GM13976 (cell line): ENCODE measurements at regions not wholly inside any gene's neighbourhood (a gene's known extent, or its start where the extent isn't known, plus 50 kb on each side); places are given as distances from the start of the nearest gene placed in this dataset.

Experiments
- DNase-seq: peaks from one replicate; pipeline ENCODE4 v3.0.0; 2012; ENCODE audit warnings: low spot score
- in situ Hi-C: fragments of 300-500 bp; cut with MboI; formaldehyde crosslinking; loops from one replicate; pipeline ENCODE4 v1.12.0; 2022; ENCODE audit warnings: low sequenced_read_pairs, mixed read lengths, inconsistent platforms; ENCODE audit not compliant: unreplicated experiment
- TF ChIP-seq, protein P1 (sequence below): IDR thresholded peaks from 2 replicates; pipeline ENCODE4 v1.5.1; 2012; ENCODE audit warnings: borderline replicate concordance, mild to moderate bottlenecking; ENCODE audit not compliant: insufficient read depth; ENCODE audit errors: extremely low read depth, missing control alignments, control extremely low read depth

DNA sequence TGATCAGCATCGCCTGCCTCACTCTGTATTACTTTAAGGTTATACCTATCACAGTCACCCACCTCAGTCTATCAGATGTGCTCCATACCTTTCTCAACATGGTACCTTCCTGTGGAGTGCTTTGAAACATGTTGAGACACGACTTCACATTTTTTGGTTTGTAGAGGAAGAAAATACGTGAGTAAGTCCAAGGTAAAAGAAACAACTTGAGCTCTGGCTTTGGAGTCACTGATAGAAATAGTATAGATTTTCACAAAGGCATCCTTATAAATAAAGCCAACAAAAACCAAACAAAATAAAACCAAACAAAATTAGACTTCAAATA is 77.5 kb upstream of the HMHB1 start:
- in situ Hi-C loops = no loop called here
- DNase-seq = no peak
- TF ChIP-seq, protein P1, sequence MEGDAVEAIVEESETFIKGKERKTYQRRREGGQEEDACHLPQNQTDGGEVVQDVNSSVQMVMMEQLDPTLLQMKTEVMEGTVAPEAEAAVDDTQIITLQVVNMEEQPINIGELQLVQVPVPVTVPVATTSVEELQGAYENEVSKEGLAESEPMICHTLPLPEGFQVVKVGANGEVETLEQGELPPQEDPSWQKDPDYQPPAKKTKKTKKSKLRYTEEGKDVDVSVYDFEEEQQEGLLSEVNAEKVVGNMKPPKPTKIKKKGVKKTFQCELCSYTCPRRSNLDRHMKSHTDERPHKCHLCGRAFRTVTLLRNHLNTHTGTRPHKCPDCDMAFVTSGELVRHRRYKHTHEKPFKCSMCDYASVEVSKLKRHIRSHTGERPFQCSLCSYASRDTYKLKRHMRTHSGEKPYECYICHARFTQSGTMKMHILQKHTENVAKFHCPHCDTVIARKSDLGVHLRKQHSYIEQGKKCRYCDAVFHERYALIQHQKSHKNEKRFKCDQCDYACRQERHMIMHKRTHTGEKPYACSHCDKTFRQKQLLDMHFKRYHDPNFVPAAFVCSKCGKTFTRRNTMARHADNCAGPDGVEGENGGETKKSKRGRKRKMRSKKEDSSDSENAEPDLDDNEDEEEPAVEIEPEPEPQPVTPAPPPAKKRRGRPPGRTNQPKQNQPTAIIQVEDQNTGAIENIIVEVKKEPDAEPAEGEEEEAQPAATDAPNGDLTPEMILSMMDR = no peak

DNA sequence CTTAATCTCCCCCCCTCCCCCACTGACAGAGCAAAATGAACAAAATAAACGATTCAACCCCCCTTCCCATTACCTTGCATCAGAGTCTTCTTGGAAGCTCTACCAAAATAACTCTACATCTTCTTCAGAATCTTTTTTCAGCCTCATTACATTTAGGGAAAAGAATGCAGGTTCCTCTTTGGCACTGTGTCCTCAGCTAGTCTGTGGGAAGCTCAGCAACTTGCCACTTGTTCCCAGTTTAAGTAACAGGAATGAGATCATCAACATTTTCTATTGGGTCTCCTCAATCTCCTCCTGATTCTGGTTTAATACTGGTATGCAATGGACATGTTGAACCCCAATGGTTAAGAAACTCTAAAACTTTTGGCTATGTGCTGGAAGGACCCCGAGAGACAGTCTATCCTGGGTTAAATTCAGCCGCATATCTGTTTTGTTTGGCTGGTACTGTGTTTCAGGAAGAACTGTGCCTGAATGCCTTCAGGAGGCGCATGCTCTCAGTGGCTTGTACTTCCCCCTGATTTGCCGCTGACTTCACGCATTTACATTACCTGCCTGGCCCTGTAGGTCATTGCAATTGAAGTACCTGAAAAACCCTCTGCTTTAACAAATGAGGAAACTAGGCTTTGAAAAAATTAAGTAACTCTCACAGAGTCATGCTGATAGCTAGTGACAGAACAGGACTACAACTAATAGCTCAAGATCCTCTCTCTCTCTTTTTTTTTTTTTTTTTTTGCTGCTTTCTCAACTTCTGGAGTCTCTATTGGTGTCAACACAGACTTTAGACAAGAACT is 78.1 kb upstream of the HMHB1 start:
- no peak for DNase-seq
- TF ChIP-seq, protein P1 = no peak
- in situ Hi-C loops = no loop called here

DNA sequence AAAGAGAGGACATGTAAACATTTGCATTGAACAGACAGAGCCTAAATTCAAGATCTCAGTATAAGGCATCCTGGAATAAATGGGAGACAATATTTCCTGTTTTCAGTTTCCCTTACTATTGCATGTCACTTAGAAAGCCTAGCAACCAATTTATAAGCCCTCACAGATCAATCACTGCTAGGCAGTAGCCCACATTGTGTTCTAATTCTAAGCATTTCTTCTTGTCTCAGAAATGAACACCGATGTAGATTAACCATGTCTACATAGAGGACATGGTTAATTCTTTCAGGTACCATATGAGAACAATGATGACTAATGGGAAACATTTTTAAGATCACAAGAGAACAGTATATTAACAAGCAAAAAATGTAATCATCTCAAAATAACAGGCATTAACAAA is 79.6 kb upstream of the HMHB1 start:
- DNase-seq = no peak
- TF ChIP-seq, protein P1 = no peak
- in situ Hi-C loops = no loop called here

DNA sequence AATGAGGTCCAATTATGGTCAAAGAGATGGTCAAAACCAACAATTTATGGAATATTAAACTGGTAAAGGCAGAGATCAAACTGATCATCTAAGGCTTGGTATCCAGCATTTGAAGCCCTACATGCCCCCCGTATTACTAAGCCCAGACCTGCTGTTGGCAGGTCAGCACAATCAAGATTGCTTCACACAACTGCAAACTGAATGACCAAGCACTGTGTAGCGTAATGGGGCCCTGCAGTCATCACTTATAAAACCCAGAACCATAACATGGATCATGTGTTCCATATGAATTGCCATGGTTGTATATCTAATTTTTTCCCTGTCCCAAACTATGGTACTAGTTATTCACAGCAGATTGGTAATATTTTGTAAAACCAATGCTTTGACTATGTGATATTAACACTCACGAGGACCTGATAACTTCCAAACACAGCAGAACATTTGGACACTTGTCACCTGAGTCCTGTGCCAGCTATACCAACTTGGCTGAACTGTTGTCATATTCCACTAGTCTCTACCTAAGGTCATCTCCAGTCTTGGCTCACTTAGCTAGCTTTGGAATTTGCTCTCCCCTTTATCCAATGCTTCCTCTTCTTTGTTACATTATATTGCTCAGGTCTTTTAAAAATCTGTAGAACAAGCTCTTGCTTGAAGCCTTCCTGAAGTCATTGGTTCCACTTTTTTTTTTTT is 81.7 kb upstream of the HMHB1 start:
- in situ Hi-C loops = no loop called here
- TF ChIP-seq, protein P1 = no peak
- no peak for DNase-seq

DNA sequence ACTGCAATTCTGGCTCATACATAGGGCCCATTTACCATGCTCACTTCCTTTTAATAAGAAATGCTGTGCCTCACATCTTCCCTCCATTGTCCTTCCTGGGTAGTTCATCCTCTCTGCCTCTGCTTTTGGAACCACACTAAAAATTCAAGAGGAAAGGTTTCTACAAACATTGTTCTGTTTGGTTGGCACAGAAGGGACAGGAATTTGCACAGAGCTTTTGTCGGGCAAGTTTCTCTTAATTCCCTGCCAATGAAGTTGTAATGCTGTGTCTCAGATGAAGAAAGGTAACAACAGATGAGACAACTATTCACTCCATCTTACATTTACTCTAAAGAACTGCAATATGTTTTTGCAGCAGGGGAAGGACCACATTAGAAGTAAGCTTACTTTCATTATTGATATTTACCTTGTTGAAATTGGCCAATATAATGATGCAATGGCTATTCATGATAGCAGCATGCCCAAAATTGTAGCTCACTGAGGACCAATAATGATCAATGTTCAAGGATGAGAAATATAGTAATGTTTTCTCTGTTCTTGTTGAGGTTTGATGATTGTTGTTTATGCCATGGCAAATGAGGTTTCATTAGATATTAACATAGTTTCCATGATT is 82.5 kb upstream of the HMHB1 start:
- in situ Hi-C loops = no loop called here
- TF ChIP-seq, protein P1 = no peak
- no peak for DNase-seq

DNA sequence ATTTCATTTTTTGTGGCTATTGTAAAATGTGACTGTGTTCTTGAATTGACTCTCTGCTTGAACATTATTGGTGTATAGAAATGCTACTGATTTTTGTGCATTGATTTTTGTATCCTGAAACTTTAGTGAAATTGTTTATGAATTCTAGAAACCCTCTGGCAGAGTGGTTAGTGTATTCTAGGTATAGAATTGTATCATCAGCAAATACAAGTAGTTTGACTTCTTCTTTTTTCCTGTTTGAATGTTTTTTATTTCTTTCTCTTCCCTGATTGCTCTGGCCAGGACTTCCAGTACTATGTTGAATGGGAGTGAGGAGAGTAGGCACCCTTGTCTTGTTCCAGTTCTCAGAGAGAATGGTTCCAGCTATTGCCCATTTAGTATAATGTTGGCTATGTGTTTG is 88.8 kb upstream of the HMHB1 start:
- in situ Hi-C loops = no loop called here
- no peak for DNase-seq
- TF ChIP-seq, protein P1 = no peak
